NOMO-1 (cell line): ENCODE measurements at regions not wholly inside any gene's neighbourhood (a gene's known extent, or its start where the extent isn't known, plus 50 kb on each side); places are given as distances from the start of the nearest gene placed in this dataset.

Experiments
- DNase-seq, 2 experiments: peaks; one replicate each; lab custom pipeline; 2025; ENCODE audit not compliant: unreplicated experiment in 2 of 2; lab: John Stamatoyannopoulos, UW

DNA sequence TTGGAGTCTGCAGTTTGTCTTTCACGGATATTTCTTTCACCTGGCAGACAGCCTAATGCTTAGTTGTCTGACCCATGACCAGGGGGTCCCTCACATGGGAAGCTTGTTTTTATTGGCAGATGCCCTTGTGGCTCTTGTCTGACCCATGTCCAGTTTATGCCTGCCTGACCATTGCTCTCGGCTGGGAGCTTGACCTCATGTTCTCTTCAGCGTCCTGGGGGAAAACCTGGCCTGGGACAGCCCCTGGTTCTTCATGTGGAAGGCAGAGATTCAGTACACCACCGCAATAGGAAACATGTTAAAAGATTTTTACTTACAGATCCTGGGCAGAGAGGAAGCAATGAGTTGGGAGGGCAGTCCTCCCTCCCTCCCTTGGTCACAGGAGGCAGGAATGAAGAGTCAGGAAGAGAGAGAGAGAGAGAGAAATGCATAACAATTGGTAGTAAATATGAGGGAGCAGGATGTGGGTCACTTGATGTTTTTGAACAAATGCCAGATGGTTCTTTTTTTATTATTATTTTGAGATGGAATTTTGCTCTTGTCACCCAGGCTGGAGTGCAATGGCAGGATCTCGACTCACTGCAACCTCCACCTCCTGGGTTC, 302.7 kb upstream of the MYOCD start:
- no peak for DNase-seq

DNA sequence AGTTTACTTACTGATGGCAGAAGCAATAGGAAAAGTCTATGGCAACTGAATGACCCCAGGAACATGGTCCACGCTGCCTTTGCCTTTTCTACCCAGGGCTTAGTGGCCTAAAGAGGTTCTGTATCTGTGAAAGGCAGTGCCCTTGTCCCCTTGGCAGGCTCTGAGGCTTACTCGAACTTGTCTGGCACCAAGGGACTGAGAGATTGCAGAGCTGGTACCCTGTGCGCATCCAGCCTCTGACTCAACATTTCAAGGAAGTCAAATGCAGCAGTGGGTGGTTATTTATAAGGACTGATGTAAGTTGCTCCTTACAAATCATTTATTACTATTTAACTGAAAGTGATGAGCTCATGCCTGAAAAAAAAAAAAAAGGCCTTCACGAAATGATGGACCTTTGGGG, 299.9 kb upstream of the MYOCD start:
- no peak for DNase-seq

DNA sequence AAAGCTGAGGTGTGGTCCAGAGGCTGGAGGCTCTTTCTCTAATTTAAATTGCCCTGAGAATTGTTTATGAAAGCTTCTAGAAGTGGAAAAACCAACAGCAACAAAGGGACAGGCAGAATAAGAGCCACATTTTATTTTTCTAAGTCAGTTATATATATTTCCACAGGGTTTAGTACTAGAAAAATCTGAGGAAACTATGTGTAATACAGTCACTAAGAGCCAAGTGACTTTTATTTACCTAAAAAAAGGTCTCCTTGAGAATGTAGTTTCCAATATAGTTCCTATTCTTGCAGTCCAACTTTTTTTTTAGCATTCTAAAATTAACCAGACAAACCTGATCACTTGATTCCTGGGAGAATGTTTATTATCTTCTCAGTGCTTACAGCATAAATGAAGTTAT, 296.6 kb upstream of the MYOCD start:
- DNase-seq: no peak

DNA sequence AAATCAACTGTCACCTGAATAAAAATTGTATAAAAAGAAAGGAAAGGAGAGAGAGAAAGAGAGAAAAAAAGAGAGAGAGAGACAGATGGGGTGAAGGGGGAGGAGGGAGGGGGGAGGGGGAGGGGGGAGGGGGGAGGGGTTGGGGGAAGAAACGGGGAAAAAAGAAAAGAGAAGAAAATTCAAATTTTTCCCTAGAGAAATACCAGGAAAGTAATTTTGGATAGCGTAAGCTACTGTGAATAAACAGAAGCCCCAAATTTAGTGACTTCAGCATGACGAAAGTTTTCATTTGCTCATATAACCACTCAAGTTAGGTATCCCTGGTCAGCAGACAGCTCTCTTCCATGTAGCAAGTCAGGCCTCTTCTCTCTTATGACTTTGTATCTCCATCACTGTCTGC, 289.4 kb upstream of the MYOCD start:
- DNase-seq: no peak

DNA sequence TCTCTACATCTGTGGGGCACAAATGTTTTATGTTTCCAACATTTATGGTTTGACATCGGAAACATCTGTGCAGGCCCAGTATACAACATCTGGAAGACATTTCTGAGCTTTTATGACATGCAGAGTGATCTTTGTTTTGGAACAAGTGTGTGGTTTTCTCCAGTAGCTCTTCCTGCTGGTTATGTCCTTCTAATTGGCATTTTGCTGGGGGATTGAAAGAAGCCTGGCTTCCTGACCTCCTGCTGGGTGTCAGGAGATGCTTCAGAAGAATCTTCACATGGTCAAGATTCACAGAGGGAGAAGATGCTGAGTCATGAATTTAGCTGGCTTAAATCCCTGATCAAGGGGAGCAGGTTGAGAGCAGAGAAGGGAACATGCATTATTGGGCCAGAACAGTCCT, 279.5 kb upstream of the MYOCD start:
- DNase-seq: no peak

DNA sequence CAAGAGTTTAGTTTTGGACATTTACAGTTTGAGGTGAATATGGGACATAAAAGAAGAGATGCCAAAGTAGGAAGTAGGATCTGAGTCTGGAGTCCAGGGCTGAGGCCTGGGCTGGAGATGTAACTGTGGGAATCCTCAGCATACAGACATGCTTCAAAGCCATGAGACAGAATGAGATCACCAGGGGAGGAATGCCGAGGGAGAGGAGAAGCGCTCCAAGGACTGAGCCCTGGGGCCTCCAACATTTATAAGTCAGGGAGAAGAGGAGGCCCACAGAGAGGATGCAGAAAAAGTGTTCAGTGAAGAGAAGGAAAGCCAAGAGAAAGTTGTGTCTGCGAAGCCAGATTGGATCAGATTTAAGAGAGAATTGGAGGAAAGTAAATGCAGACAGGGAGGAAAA, 277.5 kb upstream of the MYOCD start:
- DNase-seq: no peak

DNA sequence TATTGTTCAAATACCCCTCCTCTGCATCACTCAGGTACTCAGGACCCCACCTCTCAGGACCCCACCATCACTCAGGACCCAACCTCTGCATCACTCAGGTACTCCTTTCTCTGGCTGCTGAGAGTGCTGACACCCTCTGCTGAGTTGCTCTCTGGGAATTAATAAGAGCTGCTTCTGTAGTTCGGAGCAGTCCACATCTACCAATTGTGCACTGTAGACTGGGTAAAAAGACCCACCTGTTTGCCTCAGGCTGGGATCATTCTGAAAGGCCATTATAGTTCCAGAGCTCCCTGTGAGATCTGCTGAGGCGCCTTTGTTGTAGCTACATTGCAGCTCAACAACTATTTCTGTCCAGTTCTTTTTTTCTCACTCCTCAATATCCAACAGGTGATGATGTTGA, 276.3 kb upstream of the MYOCD start:
- DNase-seq: no peak

DNA sequence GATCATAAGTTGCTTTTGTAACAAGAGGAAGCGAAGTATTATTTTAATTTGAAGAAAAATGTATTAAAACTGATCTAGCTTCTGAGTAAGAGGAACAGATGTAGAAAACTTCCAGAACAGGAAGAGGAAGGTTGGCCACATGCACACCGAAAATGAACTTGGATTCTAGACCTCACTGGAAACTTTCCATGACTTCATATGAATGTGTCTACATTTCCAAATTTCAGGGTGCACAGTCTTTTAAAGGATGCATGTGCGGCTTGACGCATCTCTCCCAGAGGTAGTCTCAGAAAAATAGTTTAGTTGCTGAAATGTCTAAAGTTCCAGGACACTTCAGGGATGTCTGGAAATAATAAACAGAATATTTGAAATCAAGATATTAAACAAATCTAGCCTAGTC, 275.1 kb upstream of the MYOCD start:
- no peak for DNase-seq

DNA sequence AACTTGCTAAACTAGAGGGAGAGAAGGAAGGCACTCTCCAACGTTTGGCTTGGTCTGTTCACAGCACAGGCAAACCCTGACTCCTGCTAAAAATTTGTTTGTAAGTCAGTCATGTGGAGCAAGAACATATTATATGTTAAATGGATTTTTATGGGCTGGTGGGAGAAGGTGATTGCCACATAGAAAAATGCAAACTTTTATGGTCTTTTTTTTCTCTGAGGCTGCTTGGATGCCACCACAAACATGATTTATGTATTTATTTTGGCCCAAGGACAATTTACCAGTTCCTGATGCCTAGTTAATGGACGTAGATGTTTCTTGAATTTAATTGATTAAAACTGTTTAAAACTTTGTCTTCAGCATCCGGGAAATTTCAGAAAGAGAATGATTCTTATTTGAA, 274.2 kb upstream of the MYOCD start:
- no peak for DNase-seq

DNA sequence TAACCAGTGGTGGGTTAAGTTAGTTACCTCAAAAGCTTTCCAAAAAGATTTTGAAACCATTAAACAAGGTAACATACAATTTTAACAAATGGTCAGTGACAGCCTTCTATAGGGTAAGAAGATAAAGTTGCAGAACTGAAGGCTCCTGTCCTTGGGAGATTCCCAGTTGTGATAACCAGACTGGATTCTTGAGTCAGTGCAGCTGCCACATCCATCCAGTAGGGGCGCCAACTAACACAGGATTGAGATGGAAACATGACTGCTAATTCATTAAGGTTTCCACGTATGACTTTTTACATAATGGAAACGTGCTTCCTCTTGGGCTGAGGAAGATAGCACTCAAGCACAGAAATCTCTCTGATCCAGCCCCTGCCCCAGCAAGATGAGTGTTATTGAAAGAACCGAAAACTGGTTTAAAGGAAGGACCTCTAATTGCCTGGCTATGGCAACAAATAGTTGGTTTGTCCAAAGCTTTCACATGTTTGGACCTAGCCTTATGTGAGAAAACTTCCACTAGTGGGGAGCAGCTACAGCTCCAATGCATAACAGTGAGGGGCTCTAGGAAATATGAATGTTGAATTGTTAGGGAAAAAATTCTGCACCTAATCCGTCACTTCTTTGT, 269.8 kb upstream of the MYOCD start:
- no peak for DNase-seq

DNA sequence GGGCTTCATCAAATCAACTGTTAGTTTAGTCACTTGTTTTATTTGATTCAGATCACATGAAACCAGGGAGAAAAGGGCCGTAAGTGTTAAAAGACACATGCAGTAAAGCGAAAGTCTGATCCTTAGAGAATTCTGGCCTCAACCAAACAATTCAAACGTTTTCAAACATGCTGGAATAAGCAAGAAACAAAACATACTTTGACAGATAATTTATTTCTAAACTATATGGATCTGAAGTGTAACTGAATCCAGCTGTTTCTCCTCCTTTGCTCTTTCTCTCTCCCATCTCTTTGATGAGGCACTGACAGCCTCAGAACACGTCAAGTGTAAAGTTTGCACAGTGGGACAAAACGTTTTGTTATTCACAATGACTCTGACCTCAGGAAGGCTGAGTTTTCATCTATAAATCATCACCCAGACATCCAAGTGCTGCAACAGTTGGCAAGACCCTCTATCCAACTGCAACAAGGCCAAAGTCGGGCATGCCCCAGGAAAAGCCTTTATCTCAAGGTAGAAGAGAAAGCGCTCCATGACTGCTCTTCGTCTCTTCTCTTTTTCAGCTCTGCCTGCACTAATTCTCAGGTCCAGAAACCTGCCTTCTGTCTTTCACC, 267.1 kb upstream of the MYOCD start:
- DNase-seq: no peak

DNA sequence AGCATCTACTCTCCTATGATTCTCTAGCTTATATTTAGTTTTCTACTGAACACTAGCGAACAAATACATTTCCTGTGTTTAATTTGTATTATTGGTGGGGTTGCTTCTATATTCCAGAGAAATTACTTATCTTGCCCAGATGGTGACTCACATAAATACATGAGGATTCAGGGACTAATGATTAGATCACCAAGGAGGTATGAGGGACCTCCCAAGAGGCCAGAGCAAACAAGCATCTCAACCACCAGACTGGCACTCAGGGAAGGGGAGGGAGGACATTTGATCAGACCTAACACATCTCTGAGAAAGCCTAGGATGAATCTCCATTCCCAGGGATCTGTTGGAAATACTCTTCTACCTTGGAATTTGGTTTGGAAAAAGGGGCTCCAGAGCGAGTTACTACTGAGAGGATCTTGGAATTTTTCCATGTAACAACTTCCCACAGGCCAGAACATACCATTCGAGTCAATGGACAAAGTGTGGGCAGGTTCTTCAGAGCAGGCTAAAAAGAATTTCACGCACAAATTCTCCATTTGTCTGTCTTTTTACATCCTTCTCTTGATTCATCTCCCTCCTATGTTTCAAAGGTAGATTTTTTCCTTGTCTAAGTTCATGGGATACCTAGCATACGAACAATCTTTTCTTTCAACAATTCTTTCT, 262.6 kb upstream of the MYOCD start:
- no peak for DNase-seq

DNA sequence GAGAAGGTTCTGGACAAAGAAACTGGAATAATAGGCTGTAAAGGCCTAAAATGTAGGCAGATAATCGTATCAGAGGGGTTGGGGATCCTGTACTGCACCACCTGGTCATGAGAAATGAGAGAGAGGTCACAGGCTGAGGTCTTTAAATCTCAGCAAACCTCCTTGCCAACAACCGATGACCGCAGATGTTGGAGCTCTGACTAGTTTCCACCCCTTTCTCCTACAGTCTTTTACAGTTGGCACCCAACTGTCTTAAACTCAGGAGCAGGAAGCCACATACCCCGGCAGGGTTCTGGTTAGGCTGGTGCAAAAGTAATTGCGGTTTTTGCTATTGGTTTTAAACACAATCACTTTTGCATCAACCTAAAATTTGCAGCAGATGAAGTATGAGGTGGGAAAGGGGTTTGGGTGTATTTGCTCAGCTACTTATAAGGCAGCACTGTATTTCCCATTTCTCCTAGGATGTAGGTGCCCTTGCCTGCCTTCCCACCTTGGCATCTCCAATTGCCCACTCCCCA, 261.8 kb upstream of the MYOCD start:
- no peak for DNase-seq

DNA sequence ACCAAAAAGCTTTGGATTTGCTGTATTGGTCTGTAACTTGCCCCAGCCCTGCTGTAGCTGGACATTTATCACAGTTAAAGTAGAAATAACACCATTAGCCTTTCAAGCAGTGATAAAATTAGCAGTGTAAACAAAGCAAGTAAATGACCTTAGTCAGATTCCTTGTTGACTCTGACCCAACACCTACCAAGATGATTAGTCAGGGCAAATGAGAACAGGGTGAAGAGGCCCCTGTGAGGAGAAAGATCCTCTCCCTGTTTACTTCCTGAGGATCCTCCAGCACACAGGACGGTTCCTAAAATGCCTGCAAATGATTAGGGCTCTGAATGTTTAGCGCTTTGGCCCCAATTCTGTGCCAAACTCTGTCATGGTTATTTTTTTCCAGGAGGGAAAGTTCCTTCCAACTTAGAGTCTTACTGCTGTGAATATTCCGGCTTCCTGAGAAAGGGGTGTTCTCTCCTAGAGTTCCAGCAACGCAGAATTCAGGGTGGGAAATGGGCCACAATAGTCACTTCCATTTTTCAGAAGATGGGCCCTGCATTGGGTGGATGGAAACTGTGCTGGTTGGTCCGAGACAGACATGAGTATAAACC, 259.0 kb upstream of the MYOCD start:
- no peak for DNase-seq

DNA sequence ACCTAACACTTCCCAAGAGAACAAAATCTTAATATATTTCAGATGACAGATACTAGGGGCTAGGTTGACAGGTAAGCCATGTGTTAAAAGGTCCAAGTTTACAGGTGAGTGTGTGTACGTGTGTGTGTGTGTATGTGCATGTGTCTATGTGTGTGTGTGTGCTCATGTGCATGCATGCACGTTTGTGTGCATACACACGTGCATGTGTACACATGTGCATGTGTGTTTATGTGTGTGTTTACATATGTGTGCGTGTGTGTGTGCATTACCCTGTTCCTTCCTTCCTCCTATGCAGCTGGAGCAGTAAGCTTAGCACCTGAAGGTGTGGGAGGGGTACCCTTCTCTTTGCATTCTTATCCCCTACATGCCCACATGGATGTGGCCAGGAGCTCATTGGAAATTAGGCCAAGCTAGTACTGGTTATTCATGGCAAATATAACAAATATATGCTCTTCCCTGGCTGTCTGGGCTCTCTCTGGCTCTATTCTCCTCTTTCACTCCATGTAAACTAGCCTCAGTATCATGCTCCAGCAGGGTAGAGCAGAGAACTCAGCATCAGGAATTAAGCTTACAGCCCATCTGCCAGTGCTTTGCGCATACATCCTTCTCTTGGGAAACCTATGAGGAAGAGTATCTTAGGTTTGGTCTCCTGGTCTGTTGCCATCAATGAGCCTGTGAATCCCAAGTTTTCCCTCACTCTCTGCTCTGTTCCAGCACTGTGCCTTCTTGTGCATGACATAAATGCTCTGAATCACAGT, 258.0 kb upstream of the MYOCD start:
- no peak for DNase-seq

DNA sequence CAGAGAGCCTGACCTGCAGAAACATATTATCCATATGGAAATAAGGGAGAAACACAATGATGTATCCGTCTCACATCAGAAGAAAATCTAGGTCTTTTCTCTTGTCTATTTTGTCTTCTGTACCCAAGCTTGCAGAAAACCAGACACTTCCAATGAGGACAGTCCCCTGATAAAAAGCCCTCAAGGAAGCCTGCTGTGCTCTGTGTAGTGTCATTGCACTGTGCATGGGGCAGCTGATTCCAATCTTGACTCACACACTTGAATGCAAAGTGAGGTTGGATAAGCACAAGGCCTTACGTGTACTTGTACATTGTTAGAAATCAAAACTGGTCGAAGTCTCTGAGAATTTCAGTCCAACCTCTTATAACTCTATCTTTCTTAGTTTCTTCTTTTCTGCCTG, 256.6 kb upstream of the MYOCD start:
- no peak for DNase-seq

DNA sequence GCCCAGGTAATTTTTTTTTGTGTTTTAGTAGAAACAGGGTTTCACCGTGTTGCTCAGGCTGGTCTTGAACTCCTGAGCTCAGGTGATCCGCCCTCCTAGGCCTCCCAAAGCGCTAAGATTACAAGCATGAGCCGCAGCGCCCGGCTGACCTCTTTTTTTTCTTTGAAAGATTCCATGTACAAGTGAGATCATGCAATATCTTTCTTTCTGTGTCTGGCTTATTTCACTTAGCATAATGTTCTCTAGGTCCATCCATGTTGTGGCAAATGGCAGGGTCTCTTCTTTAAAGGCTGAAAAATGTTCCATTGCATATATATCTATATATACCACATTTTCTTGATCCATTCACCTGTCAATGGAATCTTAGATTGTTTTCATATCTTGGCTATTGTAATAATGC, 255.0 kb upstream of the MYOCD start:
- DNase-seq: no peak

DNA sequence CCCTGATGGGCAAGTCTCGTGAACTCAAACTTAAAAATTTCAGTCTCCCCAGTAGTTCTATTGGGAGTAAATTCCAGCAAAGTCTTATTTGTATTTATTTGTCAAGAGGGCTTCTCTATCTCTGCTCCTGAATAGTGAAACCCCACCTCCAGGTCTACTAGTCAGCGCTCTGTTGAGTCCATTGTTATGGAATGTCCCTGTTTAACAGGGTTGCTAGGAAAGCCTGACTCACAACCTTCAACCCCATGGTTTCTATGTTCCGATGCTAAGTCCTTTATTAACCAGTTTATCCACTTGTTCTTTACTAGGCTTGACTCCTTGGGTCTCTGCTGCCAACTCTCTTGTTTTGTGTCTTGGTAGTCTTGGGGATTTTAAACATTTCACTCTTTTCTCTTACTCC, 250.7 kb upstream of the MYOCD start:
- DNase-seq: no peak

DNA sequence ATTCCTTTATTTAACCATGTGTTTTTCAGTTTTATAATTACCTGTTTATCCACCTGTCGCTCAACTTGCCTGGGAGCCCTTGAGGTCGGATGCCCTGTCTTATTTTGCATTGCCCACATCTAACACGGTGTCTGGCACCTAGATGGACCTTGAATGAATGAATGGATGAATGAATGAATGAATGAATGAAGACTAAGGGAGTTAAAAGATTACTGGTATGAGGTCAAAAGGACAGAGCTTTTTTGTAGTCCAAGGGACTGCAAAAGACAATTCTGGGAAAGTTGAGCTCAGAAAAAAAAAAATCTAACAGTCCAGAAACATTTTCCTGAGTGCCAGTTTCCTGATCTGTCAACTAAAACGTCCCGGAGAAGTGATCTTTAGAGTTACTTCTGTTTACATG, 244.6 kb upstream of the MYOCD start:
- no peak for DNase-seq

DNA sequence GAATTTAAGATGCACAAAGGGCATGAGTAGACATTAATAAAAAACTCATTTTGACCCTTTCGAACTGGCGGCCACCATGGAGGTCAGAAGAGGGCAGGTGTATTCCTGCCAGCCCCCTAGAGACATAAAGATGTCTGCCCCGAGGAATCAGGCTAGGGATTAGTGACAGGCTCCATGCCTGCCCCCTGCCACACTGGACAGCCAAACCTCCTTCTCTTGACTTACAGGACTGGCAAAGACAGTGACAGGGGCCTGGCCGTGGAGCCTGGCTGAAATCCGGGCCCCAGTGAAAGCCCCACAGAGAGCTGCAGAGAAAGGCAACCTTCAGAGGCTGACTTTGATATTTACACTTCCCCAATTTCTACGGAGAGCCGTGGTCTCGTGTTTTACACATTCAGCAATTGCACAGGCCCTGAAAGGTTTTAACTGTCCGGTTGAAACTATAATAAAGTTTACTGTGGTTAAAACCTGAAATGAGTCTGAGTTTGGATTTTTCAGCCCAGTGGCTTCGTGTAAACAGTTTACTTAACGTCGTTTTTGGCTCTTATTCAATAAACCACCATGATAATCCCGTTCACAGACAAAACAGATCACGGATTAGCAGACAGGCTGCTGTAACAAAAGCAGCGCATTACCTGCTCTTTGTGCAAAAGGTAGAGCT, 243.9 kb upstream of the MYOCD start:
- DNase-seq: no peak
